ENCODE measurements at regions not wholly inside any gene's neighbourhood (a gene's known extent, or its start where the extent isn't known, plus 50 kb on each side); places are given as distances from the start of the nearest gene placed in this dataset.

DNA sequence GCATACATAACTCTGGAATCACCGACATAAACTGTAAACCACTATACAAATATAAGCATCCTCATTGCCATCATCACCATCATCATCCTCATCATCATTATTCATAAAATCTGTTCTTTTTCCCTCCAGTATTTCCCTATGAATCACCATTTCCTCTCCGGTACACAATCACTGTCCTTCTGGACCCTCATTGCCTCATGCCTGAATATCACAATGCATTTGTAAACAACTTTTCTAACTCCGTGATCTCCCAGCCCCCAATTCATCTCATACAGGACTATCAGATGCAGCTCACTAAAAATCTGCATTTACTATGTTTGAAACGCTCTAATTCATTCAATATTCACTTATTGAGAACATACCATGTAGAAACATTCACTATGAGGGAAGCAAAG, 339.7 kb downstream of the TBC1D32 start:
- Histone ChIP-seq H3K36me3 (no peaks in the 10 kb centered on the region), H3K27me3 (no peaks in the 10 kb centered on the region), H3K4me1 (no peaks in the 10 kb centered on the region), H3K27ac (no peak overlapping the region), H3K4me3 (no peak overlapping the region), H3K9me3 (no peaks in the 10 kb centered on the region)
- TF ChIP-seq CTCF (IDR thresholded peaks at IDR 0.05) (no peak), POLR2A (IDR thresholded peaks at IDR 0.05) (no peak)
- DNase-seq, result no peak
- intact Hi-C loops (cut with DNase I; ENCODE audit: low total_unique reads), result no loop called here

DNA sequence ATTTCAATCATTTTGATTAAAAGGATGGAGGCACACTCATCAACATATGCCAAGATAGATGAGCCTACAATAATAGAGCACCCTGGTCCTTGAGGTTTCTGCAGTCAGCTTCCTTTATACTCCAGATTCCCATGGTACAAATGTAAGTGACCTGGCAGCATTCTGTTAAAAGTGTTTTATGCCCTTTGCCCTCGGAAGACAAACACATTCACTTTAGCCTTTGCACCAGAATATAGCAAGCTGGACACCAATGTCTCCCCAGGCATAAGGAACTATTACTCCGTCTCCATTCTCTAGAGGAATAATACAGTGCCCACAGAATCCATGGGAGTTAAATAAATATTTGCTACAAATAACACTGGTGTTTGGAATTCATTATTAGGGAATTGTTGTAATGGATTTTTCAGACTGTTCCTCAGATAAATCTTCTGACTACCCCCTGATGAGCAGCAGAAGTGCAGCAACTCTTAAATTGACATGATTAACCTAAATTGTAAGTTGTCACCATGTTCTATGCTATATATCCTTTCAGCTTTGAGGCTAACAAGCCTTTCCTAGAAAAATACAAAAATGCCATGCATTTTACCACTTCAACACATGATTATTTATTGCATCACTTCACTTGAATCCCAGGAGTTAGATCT, 340.2 kb downstream of the TBC1D32 start:
- Histone ChIP-seq H3K36me3 (no peaks in the 10 kb centered on the region), H3K4me3 (no peak overlapping the region), H3K27ac (no peak overlapping the region), H3K27me3 (no peaks in the 10 kb centered on the region), H3K9me3 (no peaks in the 10 kb centered on the region), H3K4me1 (no peaks in the 10 kb centered on the region)
- intact Hi-C loops (cut with DNase I; ENCODE audit: low total_unique reads), result no loop called here
- TF ChIP-seq POLR2A (IDR thresholded peaks at IDR 0.05) (no peak), CTCF (IDR thresholded peaks at IDR 0.05) (no peak)
- no peak for DNase-seq

DNA sequence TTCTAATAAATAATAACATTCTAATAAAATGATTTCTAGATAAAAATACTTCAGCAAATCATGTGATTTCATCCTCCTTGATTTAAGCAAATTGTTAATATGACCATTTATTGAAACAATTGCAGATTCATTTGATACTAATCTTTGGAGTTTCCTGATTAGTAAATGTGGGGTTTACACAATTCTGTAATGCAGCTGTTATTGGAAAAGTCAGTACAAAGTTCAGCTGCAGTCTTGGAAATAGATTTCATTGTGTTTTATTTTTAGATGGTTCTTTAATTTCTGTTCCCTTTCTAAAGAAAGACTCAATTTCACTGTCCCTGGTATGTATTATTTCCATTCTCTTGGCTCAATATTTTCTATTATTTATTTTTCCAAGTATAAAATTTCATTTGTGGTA, 342.0 kb downstream of the TBC1D32 start:
- DNase-seq, result no peak
- Histone ChIP-seq H3K27me3 (no peaks in the 10 kb centered on the region), H3K36me3 (no peaks in the 10 kb centered on the region), H3K9me3 (no peaks in the 10 kb centered on the region), H3K27ac (no peak overlapping the region), H3K4me1 (no peaks in the 10 kb centered on the region), H3K4me3 (no peak overlapping the region)
- TF ChIP-seq POLR2A (IDR thresholded peaks at IDR 0.05) (no peak), CTCF (IDR thresholded peaks at IDR 0.05) (no peak)
- intact Hi-C loops (cut with DNase I; ENCODE audit: low total_unique reads), result no loop called here

GRCh38 chr6:120990866-120991265, 343.4 kb downstream of the TBC1D32 start:
- no peaks in the 10 kb centered on the region for H3K36me3 ChIP-seq
- H3K4me3 ChIP-seq, result no peak overlapping the region
- intact Hi-C loops (cut with DNase I; ENCODE audit: low total_unique reads), result no loop called here
- H3K27ac ChIP-seq, result no peak overlapping the region
- no peaks in the 10 kb centered on the region for H3K27me3 ChIP-seq
- DNase-seq, result no peak
- no peaks in the 10 kb centered on the region for H3K9me3 ChIP-seq
- no peak for TF ChIP-seq POLR2A (IDR thresholded peaks at IDR 0.05)
- no peak for TF ChIP-seq CTCF (IDR thresholded peaks at IDR 0.05)
- no peaks in the 10 kb centered on the region for H3K4me1 ChIP-seq

GRCh38 chr6:120981835-120982234, 352.4 kb downstream of the TBC1D32 start:
- no peak for DNase-seq
- Histone ChIP-seq H3K36me3 (no peaks in the 10 kb centered on the region), H3K4me3 (no peak overlapping the region), H3K9me3 (no peaks in the 10 kb centered on the region), H3K4me1 (no peaks in the 10 kb centered on the region), H3K27ac (no peak overlapping the region), H3K27me3 (no peaks in the 10 kb centered on the region)
- intact Hi-C loops (cut with DNase I; ENCODE audit: low total_unique reads), result no loop called here
- TF ChIP-seq CTCF (IDR thresholded peaks at IDR 0.05) (no peak), POLR2A (IDR thresholded peaks at IDR 0.05) (no peak)

Measured in uterus (tissue), 3 donors.